C1 segment of cervical spinal cord (tissue), 14 donors: ENCODE measurements at regions not wholly inside any gene's neighbourhood (a gene's known extent, or its start where the extent isn't known, plus 50 kb on each side); places are given as distances from the start of the nearest gene placed in this dataset.

Experiments used
- DNase-seq, 14 donors: peaks; one replicate each; lab custom pipeline; 2025; lab: John Stamatoyannopoulos, UW

DNA sequence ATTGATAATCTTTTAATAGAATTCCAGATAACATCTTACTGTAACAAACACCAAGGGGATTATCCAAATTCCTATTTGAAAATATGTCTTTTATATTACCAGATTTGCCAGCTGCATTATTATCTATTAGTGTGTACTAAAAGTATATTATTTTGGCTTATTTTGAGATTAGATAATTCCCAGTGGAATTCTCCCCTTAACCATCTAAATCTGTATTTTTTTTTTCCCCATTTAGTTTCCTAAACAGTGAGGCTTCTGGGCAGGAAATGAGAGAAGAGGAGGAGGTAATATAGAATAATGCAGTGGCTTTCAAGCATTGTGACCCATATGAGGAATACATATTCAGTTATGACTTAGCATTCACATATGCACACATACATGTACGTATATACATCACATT is 53.5 kb upstream of the ABL1 start:
- DNase-seq: no peak

DNA sequence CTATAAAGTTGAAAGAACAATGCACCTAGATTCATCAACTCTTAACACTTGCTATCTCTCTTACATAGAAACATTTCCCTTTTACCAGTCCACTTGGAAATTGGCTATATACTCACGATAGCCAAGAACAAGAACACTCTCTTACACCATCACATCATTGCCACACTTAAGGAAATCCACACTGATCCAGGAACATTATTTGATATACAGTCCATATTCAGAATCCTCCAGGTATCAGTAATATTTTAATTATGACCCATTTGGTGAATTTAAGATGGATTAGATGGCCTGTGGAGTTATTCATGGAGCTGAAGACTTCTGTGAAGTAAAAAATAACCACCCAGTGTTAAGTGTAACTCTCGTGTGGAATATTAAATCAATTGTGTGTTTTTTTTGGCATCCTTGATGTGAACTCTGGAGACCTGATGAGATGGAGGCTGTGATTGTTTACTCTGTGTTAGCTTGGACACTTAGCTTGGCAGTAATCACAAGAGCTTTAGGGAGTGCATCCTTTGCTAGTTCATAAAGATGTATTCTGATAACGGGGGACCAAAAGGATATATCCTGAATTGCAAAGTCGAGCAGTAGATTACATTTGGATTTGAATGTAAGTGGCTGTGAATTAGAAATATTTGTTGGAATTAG is 52.0 kb upstream of the ABL1 start:
- DNase-seq: no peak

DNA sequence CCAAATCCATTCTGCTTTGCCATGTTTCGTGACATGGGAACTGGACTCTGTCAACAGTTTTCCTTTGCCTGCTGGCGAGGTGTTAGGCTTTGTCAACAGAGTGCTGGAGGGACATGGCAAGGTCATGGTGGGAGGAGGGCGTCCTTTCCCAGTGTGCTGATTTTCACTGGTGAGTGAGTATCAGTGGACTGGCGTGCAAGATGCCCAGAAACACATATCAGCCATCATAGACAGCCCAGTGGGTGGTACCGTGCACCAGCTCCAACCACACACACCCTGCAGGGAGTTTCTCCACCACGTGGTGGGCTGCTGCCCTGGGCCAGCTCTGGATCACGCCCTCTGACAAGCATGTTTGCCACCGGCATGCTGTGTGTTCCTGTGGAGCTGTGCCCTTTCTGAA is 50.0 kb upstream of the ABL1 start:
- no peak for DNase-seq
